WTC11 (cell line): ENCODE measurements at regions not wholly inside any gene's neighbourhood (a gene's known extent, or its start where the extent isn't known, plus 50 kb on each side); places are given as distances from the start of the nearest gene placed in this dataset.

Experiments
- ATAC-seq: fragments of 200-7000 bp; cut with Tn5 transposase; 2 replicates; pipeline ENCODE4 v1.10.0; 2021; ENCODE audit warnings: mild to moderate bottlenecking, moderate library complexity
- CTCF ChIA-PET: fragments of 300-600 bp; sonication (Branson Sonifier 250); formaldehyde crosslinking; loops from one replicate; lab custom pipeline; 2021; ENCODE audit warnings: antibody characterized with exemption; lab: Charles Lee
- POLR2A ChIA-PET: fragments of 350-600 bp; sonication (Branson Sonifier 250); formaldehyde crosslinking; loops from one replicate; lab custom pipeline; 2021; ENCODE audit warnings: antibody characterized with exemption; lab: Charles Lee
- DNase-seq: peaks from one replicate; pipeline ENCODE4 v3.0.0; 2021; ENCODE audit warnings: low spot score
- H3K27ac Mint-ChIP-seq: 2 replicates; pipeline ENCODE4 v1.8.0; 2021; ENCODE audit warnings: mixed read lengths
- H3K27me3 Mint-ChIP-seq: 2 replicates; pipeline ENCODE4 v1.8.0; 2021; ENCODE audit warnings: low read depth, mild to moderate bottlenecking, moderate library complexity, mixed read lengths
- H3K36me3 Mint-ChIP-seq: 2 replicates; pipeline ENCODE4 v1.8.0; 2021; ENCODE audit warnings: mixed read lengths
- H3K4me1 Mint-ChIP-seq: 2 replicates; pipeline ENCODE4 v1.8.0; 2022; ENCODE audit warnings: mixed read lengths
- H3K4me3 Mint-ChIP-seq: 2 replicates; pipeline ENCODE4 v1.8.0; 2021; ENCODE audit warnings: mild to moderate bottlenecking, moderate library complexity, mixed read lengths
- H3K9me3 Mint-ChIP-seq: 2 replicates; pipeline ENCODE4 v1.8.0; 2021; ENCODE audit warnings: mixed read lengths
- ATF1 ChIP-seq: sonication (generic); formaldehyde crosslinking; IDR thresholded peaks from 2 replicates; pipeline ENCODE4 v1.8.1; 2023; ENCODE audit warnings: mild to moderate bottlenecking, moderate library complexity, missing genetic modification reagents
- ATF6 ChIP-seq: sonication (generic); formaldehyde crosslinking; IDR thresholded peaks from 2 replicates; pipeline ENCODE4 v1.8.1; 2023; ENCODE audit warnings: mild to moderate bottlenecking, missing genetic modification reagents
- CREM ChIP-seq: sonication (generic); formaldehyde crosslinking; IDR thresholded peaks from 2 replicates; pipeline ENCODE4 v1.8.1; 2022; ENCODE audit warnings: mild to moderate bottlenecking, missing genetic modification reagents, moderate library complexity
- GTF2I ChIP-seq: fragments of 250-450 bp; sonication (Bioruptor Pico); conservative IDR thresholded peaks from 2 replicates; pipeline ENCODE4 v1.4.0; 2021; ENCODE audit warnings: mild to moderate bottlenecking
- HMGXB4 ChIP-seq: sonication (generic); formaldehyde crosslinking; IDR thresholded peaks from 2 replicates; pipeline ENCODE4 v1.8.1; 2023; ENCODE audit warnings: mild to moderate bottlenecking, moderate library complexity, missing genetic modification reagents
- KAT7 ChIP-seq: sonication (generic); formaldehyde crosslinking; IDR thresholded peaks from 2 replicates; pipeline ENCODE4 v1.8.1; 2023; ENCODE audit warnings: missing genetic modification reagents, mild to moderate bottlenecking, borderline replicate concordance
- MYBL2 ChIP-seq: sonication (generic); formaldehyde crosslinking; IDR thresholded peaks from 2 replicates; pipeline ENCODE4 v1.8.1; 2023; ENCODE audit warnings: mild to moderate bottlenecking, moderate library complexity, missing genetic modification reagents
- NFE2L1 ChIP-seq: sonication (generic); formaldehyde crosslinking; IDR thresholded peaks from 2 replicates; pipeline ENCODE4 v1.8.1; 2023; ENCODE audit warnings: missing genetic modification reagents
- NR3C1 ChIP-seq: sonication (generic); formaldehyde crosslinking; conservative IDR thresholded peaks from 2 replicates; pipeline ENCODE4 v1.8.1; 2023; ENCODE audit warnings: low read depth, mild to moderate bottlenecking, missing genetic modification reagents
- PRDM15 ChIP-seq: sonication (generic); formaldehyde crosslinking; IDR thresholded peaks from 2 replicates; pipeline ENCODE4 v1.8.0; 2022; ENCODE audit warnings: missing genetic modification reagents
- PREB ChIP-seq: sonication (generic); formaldehyde crosslinking; IDR thresholded peaks from 2 replicates; pipeline ENCODE4 v1.8.1; 2022; ENCODE audit warnings: mild to moderate bottlenecking, missing genetic modification reagents, moderate library complexity, borderline replicate concordance
- ZNF512 ChIP-seq: sonication (generic); formaldehyde crosslinking; IDR thresholded peaks from 2 replicates; pipeline ENCODE4 v1.8.1; 2022; ENCODE audit warnings: missing genetic modification reagents, borderline replicate concordance

GRCh38 chr9:82581935-82582334, 481.0 kb downstream of the RASEF start (continued):
- TF ChIP-seq ZNF512 (CRISPR knock-in tag) (no peak), GTF2I (CRISPR knock-in tag) (no peak), PREB (CRISPR knock-in tag) (no peak), PRDM15 (no peak), ATF1 (CRISPR knock-in tag) (no peak), MYBL2 (no peak)

GRCh38 chr9:82582693-82583092, 480.2 kb downstream of the RASEF start:
- DNase-seq (no peak), ATAC-seq (no peak)
- no peaks in the 10 kb centered on the region for H3K27me3 Mint-ChIP-seq
- peaks cover 3% of the 10 kb centered on the region for H3K36me3 Mint-ChIP-seq
- no peak overlapping the region for H3K4me3 Mint-ChIP-seq
- POLR2A ChIA-PET, result interaction anchor here (0.7 kb wide), 1 partner anchor 14 kb away, joined by 5 read pairs; no protein-coding TSS in a partner anchor
- H3K4me1 Mint-ChIP-seq, result peaks cover 6% of the 10 kb centered on the region
- TF ChIP-seq NFE2L1 (CRISPR knock-in tag), result no peak
- no peak for TF ChIP-seq NR3C1 (CRISPR knock-in tag)
- TF ChIP-seq HMGXB4 (CRISPR knock-in tag), result no peak
- TF ChIP-seq, all 79 proteins: peak for 0
- CTCF ChIA-PET, result no interaction called here
- peaks cover 18% of the 10 kb centered on the region for H3K9me3 Mint-ChIP-seq
- H3K27ac Mint-ChIP-seq, result no peak overlapping the region

GRCh38 chr9:82583524-82583923, 479.4 kb downstream of the RASEF start:
- no peak for DNase-seq
- ChIA-PET POLR2A (no interaction called here), CTCF (no interaction called here)
- Mint-ChIP-seq H3K36me3 (peaks cover 3% of the 10 kb centered on the region), H3K9me3 (peaks cover 12% of the 10 kb centered on the region), H3K27me3 (no peaks in the 10 kb centered on the region), H3K4me1 (peaks cover 6% of the 10 kb centered on the region), H3K27ac (no peak overlapping the region), H3K4me3 (no peak overlapping the region)
- ATAC-seq, result no peak
- TF ChIP-seq CREM (CRISPR knock-in tag), result no peak
- no peak for TF ChIP-seq KAT7 (CRISPR knock-in tag)
- no peak for TF ChIP-seq PREB (CRISPR knock-in tag)
- TF ChIP-seq ATF6 (CRISPR knock-in tag), result no peak
